GM21717 (cell line): ENCODE measurements at regions not wholly inside any gene's neighbourhood (a gene's known extent, or its start where the extent isn't known, plus 50 kb on each side); places are given as distances from the start of the nearest gene placed in this dataset.

ENCODE experiments used
- ATAC-seq: cut with Tn5 transposase; IDR thresholded peaks from one replicate; pipeline ENCODE4 v1.9.1; 2021; ENCODE audit warnings: mild to moderate bottlenecking, moderate library complexity; ENCODE audit not compliant: unreplicated experiment

GRCh38 chr6:146902846-146903245, 301.4 kb upstream of the STXBP5 start:
- ATAC-seq: no peak

GRCh38 chr6:146903451-146903850, 300.8 kb upstream of the STXBP5 start:
- no peak for ATAC-seq

GRCh38 chr6:146904596-146904995, 299.6 kb upstream of the STXBP5 start:
- ATAC-seq: no peak

- no peak for ATAC-seq
These were observed 299.0 kb upstream of the STXBP5 start for GRCh38 chr6:146905181-146905704.

GRCh38 chr6:146908786-146909185, 295.4 kb upstream of the STXBP5 start:
- ATAC-seq: no peak

GRCh38 chr6:146909376-146909775, 294.8 kb upstream of the STXBP5 start:
- ATAC-seq: no peak

- ATAC-seq: no peak
These were observed 294.3 kb upstream of the STXBP5 start for GRCh38 chr6:146909886-146910285.

GRCh38 chr6:146910611-146911010, 293.6 kb upstream of the STXBP5 start:
- no peak for ATAC-seq

GRCh38 chr6:146911635-146912215, 292.5 kb upstream of the STXBP5 start:
- ATAC-seq: no peak

- ATAC-seq: no peak
These were observed 291.2 kb upstream of the STXBP5 start for GRCh38 chr6:146912730-146913685.

GRCh38 chr6:146913842-146914488, 290.3 kb upstream of the STXBP5 start:
- no peak for ATAC-seq

- ATAC-seq: no peak
These were observed 289.4 kb upstream of the STXBP5 start for GRCh38 chr6:146914489-146915483.

GRCh38 chr6:146915671-146916127, 288.5 kb upstream of the STXBP5 start:
- ATAC-seq: no peak

- no peak for ATAC-seq
These were observed 287.7 kb upstream of the STXBP5 start for GRCh38 chr6:146916435-146917025.

GRCh38 chr6:146917182-146917581, 287.0 kb upstream of the STXBP5 start:
- no peak for ATAC-seq

- no peak for ATAC-seq
These were observed 286.2 kb upstream of the STXBP5 start for GRCh38 chr6:146917979-146918378.

- ATAC-seq: no peak
These were observed 285.2 kb upstream of the STXBP5 start for GRCh38 chr6:146919017-146919416.

- ATAC-seq: no peak
These were observed 280.9 kb upstream of the STXBP5 start for GRCh38 chr6:146923205-146923833.

- no peak for ATAC-seq
These were observed 278.4 kb upstream of the STXBP5 start for GRCh38 chr6:146925846-146926245.
